SK-N-SH (cell line): ENCODE measurements at regions not wholly inside any gene's neighbourhood (a gene's known extent, or its start where the extent isn't known, plus 50 kb on each side); places are given as distances from the start of the nearest gene placed in this dataset.

Experiments used
- REST ChIP-seq: IDR thresholded peaks from 2 replicates; pipeline ENCODE4 v1.6.1; 2012; ENCODE audit warnings: mild to moderate bottlenecking, low read depth, low read length, moderate library complexity
- RFX5 ChIP-seq: IDR thresholded peaks from 2 replicates; pipeline ENCODE4 v1.6.1; 2012; ENCODE audit warnings: mild to moderate bottlenecking, improper control_type of control experiment, low read length
- TAF1 ChIP-seq: IDR thresholded peaks from 2 replicates; pipeline ENCODE4 v1.6.1; 2012; ENCODE audit warnings: low read depth, mild to moderate bottlenecking, low read length, moderate library complexity, borderline replicate concordance
- USF2 ChIP-seq: fragments of 150-350 bp; IDR thresholded peaks from 2 replicates; pipeline ENCODE4 v1.6.1; 2017; ENCODE audit warnings: antibody characterized with exemption, low read length, low read depth, borderline replicate concordance
- ZBTB33 ChIP-seq: IDR thresholded peaks from 2 replicates; pipeline ENCODE4 v1.4.0; 2012; ENCODE audit warnings: low read depth, borderline replicate concordance
- TF ChIP-seq, protein P1 (sequence below): fragments of 200-600 bp; sonication (generic); IDR thresholded peaks from 2 replicates; pipeline ENCODE4 v1.6.1; 2017; ENCODE audit warnings: antibody characterized with exemption, mild to moderate bottlenecking, moderate library complexity

GRCh38 chr10:29142516-29143314, 146.2 kb upstream of the LYZL1 start:
- TF ChIP-seq USF2: no peak
- TF ChIP-seq, protein P1, sequence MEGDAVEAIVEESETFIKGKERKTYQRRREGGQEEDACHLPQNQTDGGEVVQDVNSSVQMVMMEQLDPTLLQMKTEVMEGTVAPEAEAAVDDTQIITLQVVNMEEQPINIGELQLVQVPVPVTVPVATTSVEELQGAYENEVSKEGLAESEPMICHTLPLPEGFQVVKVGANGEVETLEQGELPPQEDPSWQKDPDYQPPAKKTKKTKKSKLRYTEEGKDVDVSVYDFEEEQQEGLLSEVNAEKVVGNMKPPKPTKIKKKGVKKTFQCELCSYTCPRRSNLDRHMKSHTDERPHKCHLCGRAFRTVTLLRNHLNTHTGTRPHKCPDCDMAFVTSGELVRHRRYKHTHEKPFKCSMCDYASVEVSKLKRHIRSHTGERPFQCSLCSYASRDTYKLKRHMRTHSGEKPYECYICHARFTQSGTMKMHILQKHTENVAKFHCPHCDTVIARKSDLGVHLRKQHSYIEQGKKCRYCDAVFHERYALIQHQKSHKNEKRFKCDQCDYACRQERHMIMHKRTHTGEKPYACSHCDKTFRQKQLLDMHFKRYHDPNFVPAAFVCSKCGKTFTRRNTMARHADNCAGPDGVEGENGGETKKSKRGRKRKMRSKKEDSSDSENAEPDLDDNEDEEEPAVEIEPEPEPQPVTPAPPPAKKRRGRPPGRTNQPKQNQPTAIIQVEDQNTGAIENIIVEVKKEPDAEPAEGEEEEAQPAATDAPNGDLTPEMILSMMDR: no peak
- no peak for TF ChIP-seq ZBTB33
- TF ChIP-seq TAF1: no peak
- no peak for TF ChIP-seq REST
- no peak for TF ChIP-seq RFX5
